Stimulated activated CD8-positive, alpha-beta memory T cell treated with anti-CD3 and anti-CD28 coated beads, Interleukin-7, amount 100 ng/mL, for 24 hours (primary cell): ENCODE measurements at regions not wholly inside any gene's neighbourhood (a gene's known extent, or its start where the extent isn't known, plus 50 kb on each side); places are given as distances from the start of the nearest gene placed in this dataset.

Source experiments
- DNase-seq: peaks from one replicate; pipeline ENCODE4 v3.0.0-alpha.2; 2020; ENCODE audit warnings: low read depth

- no peak for DNase-seq
These were observed 123.9 kb upstream of the ADAMTSL1 start for GRCh38 chr9:18350036-18350435.

- DNase-seq: no peak
These were observed 122.9 kb upstream of the ADAMTSL1 start for GRCh38 chr9:18350995-18351595.

- DNase-seq: no peak
These were observed 121.2 kb upstream of the ADAMTSL1 start for GRCh38 chr9:18352711-18353110.

- no peak for DNase-seq
These were observed 120.5 kb upstream of the ADAMTSL1 start for GRCh38 chr9:18353473-18353872.

- no peak for DNase-seq
These were observed 116.6 kb upstream of the ADAMTSL1 start for GRCh38 chr9:18357321-18357720.

- no peak for DNase-seq
These were observed 115.6 kb upstream of the ADAMTSL1 start for GRCh38 chr9:18358325-18358724.

- DNase-seq: no peak
These were observed 114.6 kb upstream of the ADAMTSL1 start for GRCh38 chr9:18359335-18359734.

- no peak for DNase-seq
These were observed 113.9 kb upstream of the ADAMTSL1 start for GRCh38 chr9:18360005-18360404.

- no peak for DNase-seq
These were observed 112.3 kb upstream of the ADAMTSL1 start for GRCh38 chr9:18361646-18362045.

GRCh38 chr9:18362166-18362565 lies 111.8 kb upstream of the ADAMTSL1 start:
- no peak for DNase-seq

GRCh38 chr9:18362901-18363685 lies 110.9 kb upstream of the ADAMTSL1 start:
- no peak for DNase-seq

GRCh38 chr9:18365651-18366050 lies 108.3 kb upstream of the ADAMTSL1 start:
- DNase-seq: no peak

GRCh38 chr9:18366184-18366583 lies 107.8 kb upstream of the ADAMTSL1 start:
- DNase-seq: no peak

GRCh38 chr9:18368206-18368605 lies 105.7 kb upstream of the ADAMTSL1 start:
- DNase-seq: no peak

- DNase-seq: no peak
These were observed 102.8 kb upstream of the ADAMTSL1 start for GRCh38 chr9:18371141-18371540.

- no peak for DNase-seq
These were observed 102.3 kb upstream of the ADAMTSL1 start for GRCh38 chr9:18371621-18372020.

- no peak for DNase-seq
These were observed 94.7 kb upstream of the ADAMTSL1 start for GRCh38 chr9:18379073-18379811.

- DNase-seq: no peak
These were observed 91.7 kb upstream of the ADAMTSL1 start for GRCh38 chr9:18382243-18382642.

- no peak for DNase-seq
These were observed 89.9 kb upstream of the ADAMTSL1 start for GRCh38 chr9:18384066-18384465.

- no peak for DNase-seq
These were observed 88.1 kb upstream of the ADAMTSL1 start for GRCh38 chr9:18385696-18386490.

GRCh38 chr9:18390393-18390792 lies 83.6 kb upstream of the ADAMTSL1 start:
- no peak for DNase-seq
